Inferior parietal cortex (tissue), 1 donor: ENCODE measurements at regions not wholly inside any gene's neighbourhood (a gene's known extent, or its start where the extent isn't known, plus 50 kb on each side); places are given as distances from the start of the nearest gene placed in this dataset.

ENCODE experiments used
- DNase-seq: peaks from one replicate; pipeline ENCODE4 v3.0.0-alpha.2; 2016; ENCODE audit errors: extremely low spot score

DNA sequence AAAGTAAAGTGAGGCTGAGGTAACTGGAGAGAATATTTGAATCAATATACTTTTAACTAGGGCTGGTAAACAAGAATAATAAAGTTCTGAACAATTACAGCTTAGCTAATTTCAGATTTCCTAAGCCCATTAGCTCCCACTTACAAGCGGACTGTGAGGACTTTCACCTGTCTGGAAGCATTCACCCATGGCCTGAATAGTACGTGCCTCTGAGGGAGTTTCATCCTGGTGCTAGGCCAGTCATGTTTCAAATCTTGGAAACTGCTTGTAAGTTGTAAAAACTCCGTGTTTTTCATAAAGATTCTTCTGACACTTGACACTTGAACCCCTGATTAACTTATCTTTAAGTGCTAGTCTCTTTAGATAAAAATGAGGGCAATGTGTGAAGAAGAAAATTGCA is 975.2 kb upstream of the GHITM start:
- no peak for DNase-seq

DNA sequence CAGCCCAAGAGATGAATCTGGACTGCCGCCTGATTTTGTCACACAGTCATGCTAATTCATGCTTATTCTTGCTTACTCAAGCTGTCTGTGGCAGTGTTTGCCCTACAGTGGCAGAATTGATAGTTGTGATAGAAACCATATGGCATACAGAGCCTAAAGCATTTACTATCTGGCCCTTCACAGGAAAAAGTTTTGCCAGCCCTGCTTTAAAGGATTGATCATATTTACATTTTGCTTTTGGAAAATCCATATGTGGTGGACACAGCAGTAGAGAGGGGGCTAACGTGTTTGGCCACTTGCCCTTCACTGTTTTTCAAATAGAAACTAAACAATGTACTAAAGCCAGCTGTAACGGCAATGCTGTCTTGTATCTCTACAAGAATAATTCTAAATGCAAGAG is 974.0 kb upstream of the GHITM start:
- DNase-seq: no peak

GRCh38 chr10:83166344-83166743 is 973.0 kb upstream of the GHITM start:
- DNase-seq: no peak

DNA sequence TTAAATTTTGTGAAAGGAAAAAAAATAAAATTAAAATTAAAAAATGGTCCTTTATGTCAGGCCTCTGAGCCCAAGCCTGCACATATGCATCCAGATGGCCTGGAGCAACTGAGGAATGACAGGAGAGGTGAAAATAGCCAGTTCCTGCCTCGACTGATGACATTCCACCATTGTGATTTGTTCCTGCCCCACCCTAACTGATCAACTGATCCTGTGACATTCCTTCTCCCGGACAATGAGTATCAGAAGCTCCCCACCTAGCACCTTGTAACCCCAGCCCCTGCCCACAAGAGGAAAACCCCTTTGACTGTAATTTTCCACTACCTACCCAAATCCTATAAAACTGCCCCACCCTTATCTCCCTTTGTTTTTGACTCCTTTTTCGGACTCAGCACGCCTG is 972.2 kb upstream of the GHITM start:
- no peak for DNase-seq

DNA sequence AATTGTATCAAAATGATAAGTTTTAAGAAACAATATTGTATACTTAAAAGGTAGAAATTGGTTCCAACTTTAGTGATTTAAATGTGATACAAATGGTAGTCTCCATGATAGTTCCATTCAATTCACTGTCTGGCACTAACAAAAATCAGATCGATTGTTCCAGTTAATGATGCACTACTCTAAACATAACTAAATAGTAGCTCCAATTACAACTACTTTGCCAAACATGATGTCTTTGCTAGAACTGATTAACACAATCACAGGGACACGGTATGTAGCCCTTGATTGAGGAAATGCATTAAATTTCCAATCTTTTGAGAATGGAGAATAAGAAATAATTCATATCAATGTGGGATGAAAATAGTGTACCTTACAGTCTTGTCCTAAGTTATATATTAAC is 962.4 kb upstream of the GHITM start:
- no peak for DNase-seq

DNA sequence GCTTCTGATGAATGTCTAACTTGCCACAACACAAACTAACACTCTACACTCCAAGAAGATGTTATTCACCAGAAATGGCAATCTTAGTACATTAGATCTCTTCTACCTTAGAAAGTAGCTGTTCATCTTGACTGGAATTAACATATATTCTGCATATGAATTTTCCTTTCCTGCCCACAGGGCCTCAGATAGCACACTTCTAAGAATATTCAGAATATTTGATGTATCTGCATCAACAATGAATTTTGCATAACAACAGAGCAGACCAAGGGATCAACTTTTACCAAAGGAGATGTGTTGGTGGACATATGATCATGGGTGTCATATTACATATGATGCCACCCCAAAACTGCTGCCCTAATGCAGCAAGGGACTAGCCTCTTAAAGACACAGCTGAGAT is 960.8 kb upstream of the GHITM start:
- DNase-seq: no peak

GRCh38 chr10:83179371-83179770 is 959.9 kb upstream of the GHITM start:
- DNase-seq: no peak

DNA sequence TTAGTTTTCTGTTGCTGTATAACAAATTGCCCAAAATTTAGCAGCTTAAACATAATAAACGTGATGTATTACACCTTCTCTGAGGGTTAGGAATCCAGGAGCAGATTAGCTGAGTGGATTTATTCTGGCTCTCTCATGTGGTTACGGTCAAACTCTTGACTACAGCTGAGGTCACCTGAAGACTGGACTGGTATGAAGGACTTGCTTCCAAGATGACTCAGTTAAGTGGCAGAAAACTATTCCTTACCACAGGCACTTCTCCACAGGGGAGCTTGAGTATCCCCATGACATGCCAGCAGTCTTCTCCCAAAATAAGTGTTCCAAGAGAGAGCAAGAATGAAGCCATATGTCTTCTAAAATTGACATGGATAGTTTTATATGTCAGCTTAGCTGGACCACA is 957.2 kb upstream of the GHITM start:
- no peak for DNase-seq

DNA sequence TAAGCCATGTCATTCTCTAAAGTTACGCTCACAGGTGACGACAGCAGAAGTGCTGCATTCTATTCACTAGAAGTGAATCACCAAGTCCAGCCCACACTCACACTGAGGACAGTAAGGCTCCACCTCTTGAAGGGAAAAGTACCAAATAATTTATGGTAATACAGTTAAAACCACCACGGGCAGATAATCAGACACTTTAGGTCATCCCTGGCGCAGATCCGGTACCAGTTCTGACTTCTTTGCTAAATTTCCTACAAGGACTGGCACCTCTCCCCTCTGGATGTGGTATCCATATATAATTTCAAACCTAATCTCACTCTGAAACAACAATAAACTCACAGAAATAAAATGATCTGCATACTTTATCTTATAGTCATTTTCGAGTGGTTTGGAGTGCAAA is 954.7 kb upstream of the GHITM start:
- no peak for DNase-seq

DNA sequence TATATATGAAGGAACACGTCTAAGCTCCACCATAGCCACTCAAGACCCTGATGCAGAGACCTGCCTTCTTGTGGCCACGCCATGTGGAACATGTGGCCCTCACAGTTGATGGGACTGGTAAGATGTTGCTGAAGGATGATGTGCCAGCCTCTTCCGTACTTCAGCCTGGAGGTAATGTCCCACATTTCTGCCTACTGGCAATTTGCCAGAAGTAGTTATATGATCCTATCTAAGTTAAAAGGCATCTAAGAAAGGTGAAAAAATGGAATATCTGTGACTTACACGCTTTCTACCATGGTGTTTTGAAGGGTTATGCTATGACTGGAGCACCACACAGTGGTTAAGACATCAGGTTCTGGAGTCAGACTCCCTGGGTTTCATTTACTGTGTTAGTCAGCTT is 948.7 kb upstream of the GHITM start:
- no peak for DNase-seq

DNA sequence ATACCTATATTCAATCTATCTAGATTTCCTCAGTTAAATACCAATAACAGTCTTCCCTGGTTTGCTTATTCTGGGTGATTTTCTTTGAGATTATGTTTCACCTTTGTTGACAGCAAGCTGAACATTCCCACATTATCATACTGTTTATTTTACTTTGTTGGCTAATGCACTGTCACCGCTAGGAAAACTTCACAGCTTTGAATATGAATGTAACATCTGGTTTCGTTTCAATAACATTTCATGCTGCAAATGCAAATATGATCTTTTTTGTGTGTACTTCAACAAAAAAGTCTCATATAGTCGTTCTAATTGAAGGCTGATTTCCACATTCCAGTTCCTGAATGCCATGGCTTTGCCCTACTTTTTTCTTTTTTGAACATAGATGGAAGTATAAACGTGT is 946.3 kb upstream of the GHITM start:
- no peak for DNase-seq

DNA sequence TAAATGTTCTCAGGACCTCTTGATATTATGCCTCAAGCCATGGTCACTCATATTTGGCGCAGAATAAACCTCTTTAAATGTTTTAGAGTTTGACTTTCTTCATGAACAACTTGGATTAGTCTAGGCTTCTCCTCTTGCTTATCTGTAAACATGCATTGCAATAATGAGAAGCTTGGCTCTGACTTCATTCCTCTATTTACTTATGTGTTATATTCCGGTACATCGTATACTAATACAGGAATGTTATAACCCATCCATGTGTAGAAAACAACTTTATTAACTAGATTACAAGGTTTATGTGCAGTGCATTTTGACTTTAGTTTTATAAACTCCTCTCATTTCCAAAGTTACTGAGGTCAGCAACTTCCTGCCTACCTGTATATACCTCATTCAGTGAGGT is 944.3 kb upstream of the GHITM start:
- DNase-seq: no peak

- no peak for DNase-seq
Observed at GRCh38 chr10:83199374-83199773, 939.9 kb upstream of the GHITM start.

- DNase-seq: no peak
Observed at GRCh38 chr10:83205861-83206260, 933.4 kb upstream of the GHITM start.

DNA sequence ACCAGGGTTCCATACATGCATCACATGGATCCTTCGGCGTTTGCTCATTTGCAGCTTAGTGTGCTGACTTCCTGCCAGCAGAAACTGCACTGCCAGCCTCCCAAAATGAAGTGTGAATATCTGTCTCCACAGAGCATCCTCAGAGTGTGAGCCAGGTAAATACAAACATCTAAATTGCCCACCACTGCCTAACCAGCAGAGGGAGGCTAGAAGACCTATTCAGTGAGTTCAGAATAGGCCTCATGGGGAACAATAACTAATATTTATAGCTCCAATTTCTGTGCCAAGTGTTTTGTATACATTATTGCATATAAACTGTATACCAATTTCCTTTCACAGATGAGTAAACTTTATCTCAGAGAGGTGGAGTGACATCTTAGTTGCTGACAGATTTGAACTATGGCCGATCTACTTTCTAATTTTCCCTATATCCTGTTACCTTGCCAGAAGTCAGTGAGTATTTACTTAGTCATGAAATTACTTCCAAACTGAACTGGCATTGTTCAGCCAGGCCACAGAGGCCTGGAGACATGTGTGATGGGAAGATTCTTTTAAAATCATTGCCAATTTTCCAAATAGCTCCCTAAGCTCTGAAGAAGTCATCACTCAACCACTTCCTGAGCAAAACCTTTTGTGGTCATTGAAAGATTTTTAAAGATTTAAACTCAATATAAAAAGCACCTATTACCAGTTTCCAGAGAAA is 926.5 kb upstream of the GHITM start:
- no peak for DNase-seq

GRCh38 chr10:83214136-83214535 is 925.2 kb upstream of the GHITM start:
- peak; percentile 10 for DNase-seq

DNA sequence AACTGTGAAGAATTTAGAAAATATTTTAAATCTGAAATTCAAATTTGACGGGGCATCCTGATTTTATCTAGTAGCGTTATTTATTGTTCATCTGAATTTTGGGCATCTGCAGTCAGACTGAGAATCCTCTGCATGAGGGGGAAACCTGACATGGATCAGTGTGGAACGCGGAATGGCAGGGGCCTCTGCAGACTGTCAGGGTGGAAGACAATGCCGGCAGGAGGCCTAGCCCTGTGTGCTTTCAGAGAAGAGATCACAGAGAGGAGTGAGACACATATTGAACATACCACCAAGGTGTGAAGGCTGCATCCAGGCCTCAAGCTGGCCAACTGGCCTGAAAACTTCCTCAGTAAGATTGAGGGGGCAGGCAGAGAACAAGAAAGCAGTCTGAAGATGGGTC is 921.1 kb upstream of the GHITM start:
- DNase-seq: no peak

DNA sequence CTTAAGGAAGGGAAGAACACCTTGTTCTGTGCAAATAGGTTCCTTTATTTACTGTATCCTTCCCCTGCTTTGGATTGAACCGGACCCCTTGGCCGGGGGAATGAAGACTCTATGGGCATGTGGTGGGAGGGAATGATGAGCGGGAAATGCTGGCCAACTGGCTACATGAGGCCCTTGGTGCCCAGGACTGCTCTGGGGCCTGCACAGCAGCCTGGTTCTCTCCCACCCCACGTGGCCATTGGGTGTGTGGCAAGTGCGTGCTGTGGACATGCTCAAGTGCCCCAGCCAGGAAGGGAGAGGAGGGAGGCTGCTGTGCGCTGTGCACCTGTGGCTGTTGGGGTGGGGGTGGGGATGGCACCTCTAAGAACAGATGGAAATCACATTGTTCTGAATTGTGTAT is 917.0 kb upstream of the GHITM start:
- no peak for DNase-seq

DNA sequence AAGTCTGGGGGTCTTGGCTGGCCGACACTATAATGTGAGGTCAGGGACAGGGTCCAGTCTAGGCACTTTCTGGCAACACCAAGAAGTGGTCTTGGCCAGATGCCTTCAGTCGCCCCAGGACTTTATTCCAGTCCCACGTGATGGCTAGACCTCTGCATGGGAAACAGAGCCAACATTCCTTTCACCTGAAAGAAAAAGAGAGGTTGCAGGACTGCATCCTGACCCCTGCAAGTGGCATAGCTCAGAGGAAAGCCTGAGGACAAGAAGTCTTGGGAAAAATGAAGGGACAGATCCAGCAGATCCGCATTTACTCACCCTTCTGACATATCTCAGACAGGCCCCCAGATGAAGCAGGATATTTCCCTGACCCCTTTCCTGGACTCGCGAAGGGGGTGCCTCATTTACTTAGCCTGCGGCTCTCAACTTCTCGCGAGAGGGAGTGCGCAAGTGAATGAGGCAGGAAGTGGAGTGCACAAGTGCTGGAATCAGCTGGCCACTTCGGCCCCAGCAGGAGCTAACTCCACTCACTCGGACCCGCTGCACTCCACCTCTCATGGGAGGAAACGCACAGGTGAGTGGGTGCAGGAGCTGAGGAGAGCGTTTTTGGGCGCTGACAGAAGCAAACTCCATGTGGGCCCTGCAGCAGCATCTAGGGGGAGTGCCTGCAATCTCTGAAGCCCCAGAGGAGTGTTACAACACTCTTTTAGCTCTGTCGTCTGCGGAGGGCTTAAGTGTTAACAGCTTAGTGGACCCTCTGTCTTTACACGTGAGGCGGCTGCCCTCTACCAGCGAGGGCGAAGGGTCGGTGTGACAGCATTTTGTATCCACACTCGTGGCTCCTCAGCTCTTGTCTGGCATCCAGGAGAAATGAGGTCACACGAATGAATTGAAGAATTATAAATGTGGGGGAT is 916.2 kb upstream of the GHITM start:
- DNase-seq: no peak

DNA sequence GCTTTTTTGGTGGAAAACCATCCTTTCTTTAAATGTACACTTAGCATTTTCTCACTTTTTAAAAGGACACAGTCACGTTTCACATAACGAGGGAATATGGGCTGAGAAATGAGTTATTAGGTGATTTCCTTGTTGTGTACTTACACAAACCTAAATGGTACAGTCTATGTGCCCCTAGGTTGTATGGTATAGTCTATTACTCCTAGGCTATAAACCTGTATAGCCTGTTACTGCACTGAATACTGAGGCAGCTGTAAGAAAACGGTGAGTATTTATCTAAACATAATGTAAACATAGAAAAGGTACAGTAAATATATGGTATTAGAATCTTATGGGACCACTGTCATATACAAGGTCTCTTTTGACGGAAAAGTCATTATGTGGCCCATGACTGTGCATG is 913.5 kb upstream of the GHITM start:
- no peak for DNase-seq

DNA sequence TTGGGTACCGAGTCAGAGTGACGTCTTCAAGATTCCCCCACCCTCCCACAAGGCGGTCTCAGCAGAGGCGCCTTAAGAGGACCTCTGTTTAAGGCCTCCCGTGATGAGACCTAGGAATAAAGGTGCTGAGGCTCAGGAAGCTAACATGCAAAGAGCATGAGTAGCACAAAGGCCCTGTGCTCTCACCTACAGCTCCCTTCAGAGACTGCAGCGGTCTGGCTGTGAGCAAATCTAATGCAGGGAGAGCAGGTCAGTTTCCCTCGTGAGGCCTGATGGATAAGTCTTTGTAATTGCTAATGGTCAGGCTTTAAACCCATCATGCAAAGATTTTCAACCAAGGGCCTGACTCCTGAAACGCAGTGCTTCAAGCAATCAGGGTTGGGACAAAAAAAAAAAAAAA is 909.3 kb upstream of the GHITM start:
- no peak for DNase-seq

DNA sequence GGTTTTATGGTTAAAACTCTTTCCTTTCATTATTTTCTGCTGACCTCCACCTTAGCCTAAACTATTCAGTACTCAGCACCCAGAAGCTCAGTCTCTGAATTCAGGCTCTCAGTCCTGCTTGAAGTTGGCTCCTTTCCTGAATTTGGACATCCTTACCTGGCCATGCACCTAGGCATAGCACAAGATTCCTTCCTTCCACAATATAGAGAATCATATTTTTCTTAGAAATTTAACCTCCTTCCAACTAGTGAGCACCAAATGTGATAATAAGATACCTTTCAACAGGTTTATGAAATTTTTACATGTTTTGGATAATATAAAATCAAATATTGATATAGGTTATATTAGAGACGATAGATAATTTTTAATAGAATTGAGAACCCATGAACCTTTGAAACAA is 905.6 kb upstream of the GHITM start:
- no peak for DNase-seq

- DNase-seq: no peak
Observed at GRCh38 chr10:83248106-83248631, 891.1 kb upstream of the GHITM start.
